Hepatocyte (in vitro differentiated cells): ENCODE measurements at regions not wholly inside any gene's neighbourhood (a gene's known extent, or its start where the extent isn't known, plus 50 kb on each side); places are given as distances from the start of the nearest gene placed in this dataset.

Experiments used
- DNase-seq: peaks from one replicate; pipeline ENCODE4 v3.0.0-alpha.2; 2016; ENCODE audit warnings: low spot score
- H2AFZ ChIP-seq: fragments of 200-600 bp; sonication (generic); 2 replicates; pipeline ENCODE4 v1.6.0; 2016; ENCODE audit warnings: antibody characterized with exemption, mild to moderate bottlenecking
- H3K27ac ChIP-seq: fragments of 200-600 bp; sonication (generic); 2 replicates; pipeline ENCODE4 v1.5.1; 2016; ENCODE audit warnings: mild to moderate bottlenecking
- H3K27me3 ChIP-seq: fragments of 200-600 bp; sonication (generic); 2 replicates; pipeline ENCODE4 v1.6.1; 2016
- H3K36me3 ChIP-seq: fragments of 200-600 bp; sonication (generic); replicated peaks from 2 replicates; pipeline ENCODE4 v1.5.1; 2016; ENCODE audit warnings: low read depth; ENCODE audit not compliant: insufficient read depth
- H3K4me1 ChIP-seq: fragments of 200-600 bp; sonication (generic); 2 replicates; pipeline ENCODE4 v1.5.1; 2016; ENCODE audit warnings: mild to moderate bottlenecking, moderate library complexity; ENCODE audit not compliant: insufficient read depth
- H3K4me2 ChIP-seq: fragments of 200-600 bp; sonication (generic); 2 replicates; pipeline ENCODE4 v1.6.0; 2016
- H3K4me3 ChIP-seq: fragments of 200-600 bp; sonication (generic); 2 replicates; pipeline ENCODE4 v1.5.1; 2016; ENCODE audit warnings: mild to moderate bottlenecking
- H3K79me2 ChIP-seq: fragments of 200-600 bp; sonication (generic); 2 replicates; pipeline ENCODE4 v1.6.0; 2017; ENCODE audit warnings: mild to moderate bottlenecking
- H3K9me2 ChIP-seq: fragments of 200-600 bp; sonication (generic); replicated peaks from 2 replicates; pipeline ENCODE4 v1.6.0; 2017; ENCODE audit warnings: mild to moderate bottlenecking; ENCODE audit not compliant: insufficient read depth
- H3K9me3 ChIP-seq: fragments of 200-600 bp; sonication (generic); 2 replicates; pipeline ENCODE4 v1.5.1; 2016; ENCODE audit warnings: low read depth, mild to moderate bottlenecking
- H4K20me1 ChIP-seq: fragments of 200-600 bp; sonication (generic); 2 replicates; pipeline ENCODE4 v1.6.0; 2016; ENCODE audit warnings: mild to moderate bottlenecking; ENCODE audit not compliant: insufficient read depth, poor library complexity, severe bottlenecking
- CTCF ChIP-seq: fragments of 200-600 bp; sonication (generic); IDR thresholded peaks from 2 replicates; pipeline ENCODE4 v1.5.1; 2016; ENCODE audit warnings: antibody characterized with exemption, mild to moderate bottlenecking; ENCODE audit not compliant: poor library complexity
- EZH2 ChIP-seq: fragments of 200-600 bp; sonication (generic); IDR thresholded peaks from 2 replicates; pipeline ENCODE4 v1.6.1; 2016; ENCODE audit warnings: antibody characterized with exemption, mild to moderate bottlenecking, borderline replicate concordance
- EZH2phosphoT487 ChIP-seq: fragments of 200-600 bp; sonication (generic); IDR thresholded peaks from one replicate; pipeline ENCODE4 v1.6.1; 2018; ENCODE audit warnings: antibody characterized with exemption, mild to moderate bottlenecking, low read depth, moderate library complexity; ENCODE audit not compliant: unreplicated experiment, severe bottlenecking
- WGBS: methylation state at CpG from one replicate; pipeline ENCODE4 v1.1.6; 2016; ENCODE audit warnings: low lambda C conversion rate; ENCODE audit errors: missing lambda C conversion rate; 5-methylcytosine and 5-hydroxymethylcytosine counted together

DNA sequence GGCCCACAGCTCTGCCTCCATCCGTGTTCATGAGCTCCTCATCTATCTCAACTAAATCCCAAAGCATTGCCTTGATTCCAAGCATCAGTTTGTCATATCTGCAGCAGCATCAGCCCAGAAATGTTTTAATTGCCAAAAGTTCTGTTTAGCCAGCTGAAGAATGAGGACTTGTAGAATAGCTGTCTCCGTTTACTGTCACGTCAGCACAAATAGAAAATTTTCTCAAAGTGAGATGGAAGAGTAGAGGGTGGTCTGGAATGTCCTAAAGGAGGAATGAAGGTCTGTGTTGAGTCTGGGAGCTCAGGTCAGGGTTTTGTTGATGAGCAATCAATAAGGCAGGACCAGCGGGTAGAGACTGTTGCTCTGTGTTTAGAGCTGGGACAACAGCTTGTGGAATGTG lies 134.9 kb upstream of the ISX start:
- Histone ChIP-seq H3K4me1 (no peaks in the 10 kb centered on the region), H4K20me1 (no peaks in the 10 kb centered on the region), H3K4me3 (no peak overlapping the region), H3K36me3 (no peaks in the 10 kb centered on the region), H3K9me2 (no peaks in the 10 kb centered on the region), H3K4me2 (no peak overlapping the region), H3K27ac (no peak overlapping the region), H3K9me3 (no peaks in the 10 kb centered on the region), H3K79me2 (no peaks in the 10 kb centered on the region), H3K27me3 (no peaks in the 10 kb centered on the region), H2AFZ (no peak overlapping the region)
- no peak for TF ChIP-seq EZH2
- TF ChIP-seq EZH2phosphoT487, result no peak
- TF ChIP-seq CTCF, result no peak
- DNase-seq, result no peak
- WGBS, result 72% methylated on average over 4 of the region's 4 CpGs

DNA sequence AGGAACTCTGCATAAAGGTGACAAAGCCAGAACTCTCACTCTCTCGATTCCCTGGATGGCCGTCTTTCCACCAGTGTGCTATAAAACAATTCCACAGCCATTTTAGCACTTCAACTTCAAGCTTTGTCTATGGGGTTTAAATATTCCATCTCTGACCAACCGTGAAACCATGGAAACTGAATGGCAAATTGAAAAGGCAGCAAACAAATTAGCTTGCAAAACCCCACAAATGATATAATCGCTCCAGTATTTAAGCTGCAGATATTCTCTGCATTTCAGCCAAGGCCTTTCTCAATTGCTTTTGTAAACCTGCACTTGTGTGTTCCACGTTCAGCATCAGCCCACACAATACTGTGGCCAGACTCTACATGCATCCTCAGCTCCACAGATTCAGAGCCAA lies 131.7 kb upstream of the ISX start:
- Histone ChIP-seq H3K9me2 (no peaks in the 10 kb centered on the region), H3K27me3 (no peaks in the 10 kb centered on the region), H3K36me3 (no peaks in the 10 kb centered on the region), H4K20me1 (no peaks in the 10 kb centered on the region), H3K4me1 (no peaks in the 10 kb centered on the region), H2AFZ (no peak overlapping the region), H3K4me3 (no peak overlapping the region), H3K9me3 (no peaks in the 10 kb centered on the region), H3K79me2 (no peaks in the 10 kb centered on the region), H3K27ac (no peak overlapping the region), H3K4me2 (no peak overlapping the region)
- TF ChIP-seq EZH2, result no peak
- TF ChIP-seq EZH2phosphoT487, result no peak
- TF ChIP-seq CTCF, result no peak
- WGBS, result 86% methylated on average over 5 of the region's 5 CpGs
- no peak for DNase-seq

- no peak overlapping the region for H3K27ac ChIP-seq
- H2AFZ ChIP-seq, result no peak overlapping the region
- no peaks in the 10 kb centered on the region for H3K9me2 ChIP-seq
- TF ChIP-seq EZH2 (no peak), EZH2phosphoT487 (no peak), CTCF (peak; percentile 14)
- WGBS, result 96% methylated on average over 2 of the region's 2 CpGs
- H3K4me1 ChIP-seq, result no peaks in the 10 kb centered on the region
- H3K27me3 ChIP-seq, result no peaks in the 10 kb centered on the region
- H3K9me3 ChIP-seq, result no peaks in the 10 kb centered on the region
- no peak overlapping the region for H3K4me2 ChIP-seq
- DNase-seq, result no peak
- no peak overlapping the region for H3K4me3 ChIP-seq
- H4K20me1 ChIP-seq, result no peaks in the 10 kb centered on the region
- no peaks in the 10 kb centered on the region for H3K36me3 ChIP-seq
- no peaks in the 10 kb centered on the region for H3K79me2 ChIP-seq
Observed at GRCh38 chr22:34943830-34944229, 122.1 kb upstream of the ISX start.
